GM04504 (cell line): ENCODE measurements at regions not wholly inside any gene's neighbourhood (a gene's known extent, or its start where the extent isn't known, plus 50 kb on each side); places are given as distances from the start of the nearest gene placed in this dataset.
"Not testable (repeated sequence)": the region's sequence is repeated elsewhere in the genome, so short reads cannot be mapped to it uniquely, and the experiment has no call there.

Experiments used
- DNase-seq: peaks from one replicate; pipeline ENCODE4 v3.0.0-alpha.2; 2012; ENCODE audit warnings: low read depth

DNA sequence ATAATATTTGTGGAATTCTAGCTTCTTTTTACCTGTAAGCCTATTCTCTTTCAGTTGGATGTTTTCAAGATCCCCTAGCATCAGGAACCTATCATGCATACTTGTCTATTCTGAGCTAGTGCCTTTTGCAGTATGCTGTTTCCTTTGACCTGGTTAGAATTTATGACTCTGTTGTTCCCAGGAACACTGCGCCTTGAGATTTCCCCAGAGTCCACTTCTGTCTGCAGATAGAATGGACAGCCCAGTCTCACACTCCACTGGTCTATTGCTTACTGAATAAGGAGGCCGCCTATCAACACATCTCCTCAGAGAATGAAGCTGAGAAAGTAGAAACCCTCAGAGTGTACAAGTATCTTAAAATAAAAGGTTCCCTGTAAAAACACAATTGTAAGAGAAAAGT lies 465.1 kb upstream of the GALNTL6 start:
- DNase-seq: no peak

DNA sequence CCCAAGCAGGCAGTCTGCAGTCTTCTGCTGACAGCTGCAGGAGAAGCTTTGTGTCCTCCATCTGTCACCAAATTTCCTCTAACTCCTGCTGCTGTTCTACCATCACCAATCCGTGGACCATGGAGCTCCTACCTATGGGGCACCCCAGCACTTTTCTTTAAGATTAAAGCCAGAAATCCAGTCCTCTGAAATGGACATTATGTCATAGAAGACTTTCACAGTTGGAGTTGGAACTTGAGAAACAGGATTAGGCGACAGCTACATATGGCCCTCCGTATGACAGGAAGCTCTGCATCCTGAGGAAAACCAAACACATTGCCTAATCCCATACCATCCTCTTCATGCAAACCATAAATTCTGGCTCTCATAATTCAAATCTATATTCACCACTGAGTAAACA lies 470.6 kb upstream of the GALNTL6 start:
- DNase-seq: no peak

DNA sequence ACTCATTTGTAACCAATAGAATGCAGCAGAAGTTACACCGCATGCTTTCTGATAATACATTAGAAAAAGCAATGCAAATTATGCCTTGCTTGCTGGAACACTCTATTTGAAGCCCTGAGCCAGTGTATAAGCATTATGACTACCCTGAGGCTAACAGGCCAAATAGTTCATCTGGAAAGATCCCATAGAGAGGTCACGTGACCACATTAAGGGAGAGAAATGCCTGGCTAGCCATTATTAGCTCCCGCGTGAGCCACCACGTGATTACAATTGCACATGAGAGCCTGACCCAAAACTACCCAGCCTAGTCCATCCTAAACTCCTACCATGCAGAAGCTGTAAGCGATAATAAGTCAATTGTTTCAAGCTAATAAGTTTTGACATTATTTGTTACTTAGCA lies 472.9 kb upstream of the GALNTL6 start:
- no peak for DNase-seq

GRCh38 chr4:171334549-171334948 lies 478.7 kb upstream of the GALNTL6 start:
- DNase-seq: no peak

GRCh38 chr4:171308661-171309060 lies 504.5 kb upstream of the GALNTL6 start:
- no peak for DNase-seq

GRCh38 chr4:171298048-171298718 lies 515.0 kb upstream of the GALNTL6 start:
- not testable (repeated sequence) for DNase-seq

DNA sequence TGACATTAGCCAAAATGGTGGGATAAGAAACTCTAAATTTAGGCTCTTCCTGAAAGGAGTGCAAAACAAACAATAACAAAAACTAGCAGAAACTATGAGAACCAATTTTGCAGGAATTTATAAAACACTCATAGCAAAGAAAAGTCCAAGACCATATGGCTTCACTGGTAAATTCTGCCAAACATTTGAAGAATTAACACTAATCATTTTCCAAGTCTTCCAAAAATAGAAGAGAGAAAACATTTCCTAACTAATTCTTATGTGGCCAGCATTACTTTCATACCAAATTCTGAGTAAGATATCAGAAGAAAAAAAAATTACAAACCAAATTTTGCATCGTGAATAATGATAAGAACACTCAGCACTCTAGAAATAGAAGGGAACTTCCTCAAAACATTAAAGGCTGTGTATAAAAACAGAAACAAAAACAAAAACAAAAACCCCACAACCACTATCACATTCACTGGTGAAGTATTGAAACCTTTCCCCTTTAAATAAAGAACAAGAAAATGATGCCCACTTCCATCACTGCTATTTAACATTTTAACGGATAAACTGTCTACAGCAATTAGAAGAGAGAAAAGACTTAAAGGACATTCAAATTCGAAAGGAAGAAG lies 524.3 kb upstream of the GALNTL6 start:
- DNase-seq: no peak

- no peak for DNase-seq
These were observed 531.8 kb upstream of the GALNTL6 start for GRCh38 chr4:171281359-171281758.

- no peak for DNase-seq
These were observed 534.1 kb upstream of the GALNTL6 start for GRCh38 chr4:171279131-171279530.

GRCh38 chr4:171266671-171267070 lies 546.5 kb upstream of the GALNTL6 start:
- DNase-seq: no peak

GRCh38 chr4:171265190-171265818 lies 547.9 kb upstream of the GALNTL6 start:
- DNase-seq: no peak

- DNase-seq: no peak
These were observed 557.0 kb upstream of the GALNTL6 start for GRCh38 chr4:171256223-171256622.

GRCh38 chr4:171246948-171247347 lies 566.3 kb upstream of the GALNTL6 start:
- DNase-seq: no peak

GRCh38 chr4:171242831-171243230 lies 570.4 kb upstream of the GALNTL6 start:
- no peak for DNase-seq

DNA sequence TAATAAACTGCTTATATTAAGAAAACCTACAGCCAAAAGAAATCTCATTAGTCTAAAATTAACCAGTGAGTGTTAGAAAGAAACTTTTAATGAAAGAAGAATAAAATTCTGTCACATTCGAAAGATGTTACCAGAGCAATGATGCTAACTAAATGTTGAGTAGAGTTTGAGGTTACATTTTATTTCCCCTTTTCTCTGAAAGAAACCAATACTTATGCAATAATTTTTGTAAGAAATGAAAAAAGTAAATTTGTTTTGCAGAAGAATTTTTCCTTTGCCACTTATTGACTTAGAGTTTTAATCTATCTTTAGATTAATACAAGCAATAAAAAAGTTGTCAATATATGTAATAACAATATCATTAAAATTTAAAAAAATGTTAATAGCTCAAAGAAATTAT lies 574.0 kb upstream of the GALNTL6 start:
- DNase-seq: no peak

GRCh38 chr4:171235521-171235920 lies 577.7 kb upstream of the GALNTL6 start:
- no peak for DNase-seq

DNA sequence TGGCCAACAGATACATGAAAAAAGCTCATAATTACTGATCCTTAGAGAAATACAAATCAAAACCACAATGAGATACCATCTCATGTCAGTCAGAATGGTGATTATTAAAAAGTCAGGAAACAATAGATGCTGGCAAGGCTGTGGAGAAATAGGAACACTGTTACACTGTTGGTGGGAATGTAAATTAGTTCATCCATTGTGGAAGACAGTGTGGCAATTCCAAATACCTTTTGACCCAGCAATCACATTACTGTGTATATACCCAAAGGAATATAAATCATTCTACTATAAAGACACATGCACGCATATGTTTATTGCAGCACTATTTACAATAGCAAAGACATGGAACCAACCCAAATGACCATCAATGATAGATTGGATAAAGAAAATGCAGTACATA lies 583.9 kb upstream of the GALNTL6 start:
- not testable (repeated sequence) for DNase-seq

DNA sequence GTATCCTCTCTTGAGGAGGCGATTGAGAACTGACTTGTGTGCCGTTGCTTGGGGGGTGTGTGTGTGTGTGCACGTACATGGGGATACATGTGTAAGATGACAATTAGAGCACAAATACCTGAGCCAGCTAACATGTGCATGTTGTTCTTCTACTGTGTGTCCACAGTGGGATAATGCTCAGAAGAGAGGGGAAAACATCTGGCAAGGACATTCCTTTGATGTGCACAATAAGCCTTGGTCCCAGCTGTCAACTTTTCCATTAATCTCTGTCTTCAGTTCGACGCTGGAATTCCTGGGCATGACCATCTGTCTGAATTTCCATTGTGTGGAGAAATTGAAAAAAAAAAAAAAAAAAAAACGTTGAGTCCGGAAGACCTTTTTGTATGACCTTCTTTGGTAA lies 592.0 kb upstream of the GALNTL6 start:
- no peak for DNase-seq

- DNase-seq: peak; percentile 36
These were observed 609.8 kb upstream of the GALNTL6 start for GRCh38 chr4:171203425-171203824.

DNA sequence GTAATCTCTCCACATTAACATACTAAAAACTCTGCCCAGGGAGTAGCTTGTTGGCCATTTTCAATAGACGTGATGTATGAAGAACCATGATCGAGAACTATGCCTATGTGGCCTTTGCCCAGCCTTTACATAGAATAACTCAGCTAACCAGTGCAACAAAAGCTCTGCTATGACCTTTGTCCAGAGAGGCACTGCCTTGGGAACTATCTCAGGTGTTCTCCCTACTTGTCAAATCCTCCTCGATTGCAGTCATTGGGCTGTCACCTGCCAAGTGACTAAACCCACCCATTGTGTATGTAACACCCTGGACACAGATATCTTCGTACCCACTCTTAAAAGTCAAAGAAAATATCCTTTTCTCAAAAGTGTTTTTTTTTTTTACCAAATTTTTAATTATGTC lies 610.3 kb upstream of the GALNTL6 start:
- no peak for DNase-seq

- DNase-seq: no peak
These were observed 626.5 kb upstream of the GALNTL6 start for GRCh38 chr4:171186700-171187099.

GRCh38 chr4:171181090-171181489 lies 632.1 kb upstream of the GALNTL6 start:
- no peak for DNase-seq

DNA sequence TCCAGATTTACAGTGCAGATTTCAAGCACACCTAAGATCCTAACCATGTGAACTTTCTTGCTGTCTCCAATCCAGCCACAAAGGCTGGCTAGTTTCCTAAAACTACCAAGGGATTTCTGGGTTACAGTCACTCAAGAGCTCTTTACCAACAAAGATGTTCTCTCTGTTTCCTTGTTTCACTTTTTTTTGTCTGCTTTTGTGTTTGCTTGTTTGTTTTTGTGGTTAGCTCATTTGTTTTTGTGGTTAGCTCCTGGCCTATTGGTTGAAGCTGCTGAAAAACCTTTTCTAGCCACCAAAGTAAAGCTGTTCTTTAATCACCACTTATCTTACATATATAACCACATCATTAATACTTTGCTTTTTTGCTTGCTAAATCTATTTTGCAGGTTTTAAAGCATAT lies 642.5 kb upstream of the GALNTL6 start:
- no peak for DNase-seq

DNA sequence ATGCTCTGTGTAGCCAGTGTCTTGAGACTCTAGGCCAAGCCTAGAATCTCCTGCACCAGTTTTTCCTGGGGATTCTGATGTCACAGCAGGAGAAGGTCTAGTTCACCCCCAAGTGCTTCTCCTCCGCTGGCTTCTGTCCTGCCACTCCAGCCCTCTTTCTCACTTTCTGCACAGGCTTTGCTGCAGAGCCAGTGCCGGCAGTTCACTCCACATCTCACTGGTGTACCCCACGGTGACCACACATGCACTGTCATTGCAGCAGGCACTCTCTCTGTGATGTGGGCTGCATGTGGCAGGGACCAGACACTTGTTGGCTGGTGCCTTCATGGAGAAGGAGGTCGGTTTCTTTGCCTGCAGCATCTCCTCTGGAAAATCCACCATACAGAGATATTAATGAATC lies 643.8 kb upstream of the GALNTL6 start:
- DNase-seq: no peak
